GM12892 (cell line): ENCODE measurements at regions not wholly inside any gene's neighbourhood (a gene's known extent, or its start where the extent isn't known, plus 50 kb on each side); places are given as distances from the start of the nearest gene placed in this dataset.

ENCODE experiments used
- POLR2A ChIP-seq: IDR thresholded peaks from 2 replicates; pipeline ENCODE4 v1.6.1; 2011; ENCODE audit warnings: low read depth, low read length, control low read depth
- POLR2AphosphoS5 ChIP-seq: IDR thresholded peaks from 2 replicates; pipeline ENCODE4 v1.6.1; 2011; ENCODE audit warnings: low read depth, low read length, control low read depth

DNA sequence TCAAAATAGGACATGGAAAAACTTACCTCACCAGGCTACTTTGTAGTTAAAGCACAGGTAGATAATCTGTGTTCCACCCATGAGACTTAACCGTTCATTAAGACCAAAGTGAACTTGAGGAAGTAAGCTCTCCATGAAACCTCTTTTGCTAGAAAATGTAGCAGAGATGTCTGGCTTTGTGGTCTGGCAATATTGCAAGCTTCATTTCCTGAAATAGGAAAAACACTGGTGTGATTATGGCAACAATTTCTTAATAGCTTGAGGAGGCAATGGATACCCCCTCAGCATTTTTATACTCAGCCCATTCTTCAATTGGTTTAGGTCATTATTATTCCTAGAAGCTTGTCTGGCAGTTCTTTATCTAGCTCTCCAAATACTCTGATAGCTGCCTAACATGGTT lies 957.3 kb downstream of the IGSF11 start:
- TF ChIP-seq POLR2A (no peak), POLR2AphosphoS5 (no peak)
